Suprapubic skin (tissue), 3 donors: ENCODE measurements at regions not wholly inside any gene's neighbourhood (a gene's known extent, or its start where the extent isn't known, plus 50 kb on each side); places are given as distances from the start of the nearest gene placed in this dataset.

Experiments
- CTCF ChIP-seq, 2 donors: fragments of 200-600 bp in 1 of 2; fragments of 450-650 bp in 1 of 2; sonication (generic) in 1 of 2; IDR thresholded peaks; one replicate each; pipeline ENCODE4 v1.5.1; 2016 to 2019; ENCODE audit warnings: antibody characterized with exemption in 2 of 2, mild to moderate bottlenecking in 1 of 2, moderate library complexity in 1 of 2
- POLR2A ChIP-seq, 2 donors: fragments of 450-650 bp; IDR thresholded peaks; one replicate each; pipeline ENCODE4 v1.6.1; 2017; ENCODE audit warnings: antibody characterized with exemption in 2 of 2, mild to moderate bottlenecking in 2 of 2, moderate library complexity in 2 of 2

- TF ChIP-seq CTCF (IDR thresholded peaks at IDR 0.05): no peak
- TF ChIP-seq POLR2A (IDR thresholded peaks at IDR 0.05): no peak
These were observed 216.2 kb upstream of the PRSS16 start for GRCh38 chr6:27031302-27031701.
